HG03103 (cell line): ENCODE measurements at regions not wholly inside any gene's neighbourhood (a gene's known extent, or its start where the extent isn't known, plus 50 kb on each side); places are given as distances from the start of the nearest gene placed in this dataset.

Experiments
- ATAC-seq: cut with Tn5 transposase; IDR thresholded peaks from one replicate; pipeline ENCODE4 v1.9.1; 2021; ENCODE audit warnings: low read depth; ENCODE audit not compliant: unreplicated experiment

- no peak for ATAC-seq
Measured at GRCh38 chr7:115478426-115478825, 552.1 kb downstream of the TFEC start.

GRCh38 chr7:115477193-115477651 lies 553.3 kb downstream of the TFEC start:
- ATAC-seq: no peak

- no peak for ATAC-seq
Measured at GRCh38 chr7:115476671-115477181, 553.8 kb downstream of the TFEC start.

GRCh38 chr7:115475761-115476385 lies 554.0 kb downstream of the MDFIC start:
- no peak for ATAC-seq

- no peak for ATAC-seq
Measured at GRCh38 chr7:115475206-115475605, 553.3 kb downstream of the MDFIC start.

- no peak for ATAC-seq
Measured at GRCh38 chr7:115474137-115474536, 552.2 kb downstream of the MDFIC start.

GRCh38 chr7:115471891-115472290 lies 550.0 kb downstream of the MDFIC start:
- no peak for ATAC-seq

GRCh38 chr7:115462301-115463015 lies 540.6 kb downstream of the MDFIC start:
- no peak for ATAC-seq

GRCh38 chr7:115449689-115450088 lies 527.8 kb downstream of the MDFIC start:
- no peak for ATAC-seq

GRCh38 chr7:115447495-115447894 lies 525.6 kb downstream of the MDFIC start:
- ATAC-seq: no peak

GRCh38 chr7:115441033-115441432 lies 519.1 kb downstream of the MDFIC start:
- no peak for ATAC-seq

GRCh38 chr7:115435178-115435577 lies 513.3 kb downstream of the MDFIC start:
- ATAC-seq: peak; percentile 97

GRCh38 chr7:115429918-115430317 lies 508.0 kb downstream of the MDFIC start:
- no peak for ATAC-seq

- ATAC-seq: no peak
Measured at GRCh38 chr7:115417662-115418061, 495.8 kb downstream of the MDFIC start.

- peak; percentile 92 for ATAC-seq
Measured at GRCh38 chr7:115410972-115411686, 489.2 kb downstream of the MDFIC start.

- no peak for ATAC-seq
Measured at GRCh38 chr7:115410434-115410820, 488.5 kb downstream of the MDFIC start.

- no peak for ATAC-seq
Measured at GRCh38 chr7:115409682-115410433, 488.0 kb downstream of the MDFIC start.

- no peak for ATAC-seq
Measured at GRCh38 chr7:115406219-115406618, 484.3 kb downstream of the MDFIC start.

GRCh38 chr7:115387137-115387536 lies 465.2 kb downstream of the MDFIC start:
- ATAC-seq: no peak

- no peak for ATAC-seq
Measured at GRCh38 chr7:115379321-115379720, 457.4 kb downstream of the MDFIC start.

GRCh38 chr7:115368998-115369397 lies 447.1 kb downstream of the MDFIC start:
- ATAC-seq: peak; percentile 65
